Activated CD4-positive, alpha-beta T cell treated with anti-CD3 and anti-CD28 coated beads, Interleukin-2, Interleukin-6, amounts not matched to agents 100 ng/mL and 50 ng/mL, durations not matched to agents 16 hours and 8 hours (primary cell): ENCODE measurements at regions not wholly inside any gene's neighbourhood (a gene's known extent, or its start where the extent isn't known, plus 50 kb on each side); places are given as distances from the start of the nearest gene placed in this dataset.

ENCODE experiments used
- DNase-seq: peaks from one replicate; pipeline ENCODE4 v3.0.0-alpha.2; 2020

DNA sequence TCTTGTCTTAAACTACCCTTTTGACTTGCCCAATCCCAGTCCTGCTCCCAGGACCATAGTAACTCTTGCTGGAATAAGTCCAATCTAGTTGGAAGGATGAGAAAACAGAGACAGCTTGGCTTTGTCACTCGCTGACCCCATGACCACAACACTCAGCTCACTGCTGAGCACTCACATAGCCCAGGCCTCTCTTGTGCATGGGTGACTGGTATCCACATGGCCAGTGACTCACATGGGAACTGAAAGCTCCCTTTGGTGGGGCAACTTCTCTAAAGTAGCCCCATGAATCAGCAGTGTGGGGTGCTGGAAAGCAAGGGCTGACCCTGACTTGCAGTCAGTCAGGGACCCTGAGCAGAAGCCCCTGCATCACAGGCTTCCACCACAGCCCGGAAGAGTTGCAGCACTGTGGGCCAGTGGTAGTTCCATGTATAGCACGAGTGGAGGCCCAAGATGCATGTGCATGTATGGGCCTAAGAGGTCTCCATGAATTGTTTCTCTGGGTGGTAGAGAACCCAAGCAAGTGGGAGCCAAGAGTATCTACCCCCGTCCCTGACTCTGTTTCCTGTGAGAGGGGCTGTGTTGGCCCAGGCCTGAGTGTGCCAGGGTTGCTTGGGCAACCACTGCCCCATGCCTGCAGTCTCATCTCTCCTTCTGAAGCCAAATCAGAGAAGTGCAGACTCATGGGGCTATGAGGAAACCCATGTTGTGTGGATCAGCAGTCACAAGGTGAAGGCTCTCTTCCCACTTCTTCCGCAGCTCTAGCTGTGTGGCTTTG, 62.1 kb upstream of the XCR1 start:
- DNase-seq, result peak; percentile 63

DNA sequence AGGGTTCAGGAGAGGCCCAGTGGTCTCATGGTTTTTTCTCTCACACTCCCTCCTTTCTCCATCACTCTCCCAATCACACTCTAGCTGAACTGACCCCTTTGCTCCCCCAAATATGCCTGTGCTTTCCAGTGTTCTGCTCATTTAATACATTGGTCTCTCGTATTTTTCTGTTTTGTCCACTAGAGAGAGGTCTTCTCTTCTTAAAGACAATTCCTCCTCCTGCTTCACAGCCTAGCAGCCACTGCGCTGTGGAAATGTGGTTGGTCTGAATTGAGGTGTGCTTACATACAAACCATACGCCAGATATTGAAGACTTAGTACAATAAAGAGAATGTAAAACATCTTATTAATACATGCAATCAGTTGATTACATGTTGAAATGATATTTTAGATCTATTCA, 60.6 kb upstream of the XCR1 start:
- no peak for DNase-seq

DNA sequence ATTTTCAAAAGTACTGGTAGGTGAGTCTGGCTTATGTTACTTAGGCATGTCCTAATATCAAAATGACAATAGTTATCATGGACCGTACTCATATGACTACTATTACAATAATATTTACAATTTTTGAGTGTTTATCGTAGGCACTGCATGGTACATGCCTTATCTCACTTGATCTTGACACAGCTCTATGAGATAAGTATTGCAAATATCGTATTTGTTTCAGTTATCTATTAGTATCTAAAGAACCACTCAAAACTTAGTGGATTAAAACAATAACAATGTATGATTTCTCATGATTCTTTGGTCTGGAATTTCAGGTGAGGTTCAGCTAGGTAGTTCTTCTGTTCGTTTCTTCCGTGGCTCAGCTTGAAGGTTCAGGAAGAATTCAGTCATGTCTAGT, 59.7 kb upstream of the XCR1 start:
- DNase-seq, result no peak

DNA sequence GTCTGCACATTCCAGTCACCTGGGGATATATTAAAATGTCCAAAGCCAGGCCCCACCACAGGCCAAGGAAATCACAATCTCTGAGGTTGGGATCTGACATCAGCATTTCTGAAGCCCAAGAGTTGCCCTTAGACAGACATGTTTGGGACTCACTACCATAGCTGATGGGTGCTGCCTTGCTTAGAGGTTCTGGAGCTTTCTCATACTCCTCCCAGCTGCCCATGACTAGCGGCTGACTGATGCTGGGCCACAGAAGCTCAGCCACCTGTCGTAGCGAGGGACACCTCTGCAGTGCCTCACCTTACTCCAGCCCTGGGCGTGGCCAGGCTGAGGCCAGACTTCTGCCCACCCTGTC, 58.8 kb upstream of the XCR1 start:
- no peak for DNase-seq

GRCh38 chr3:46085421-46086082, 58.3 kb upstream of the XCR1 start:
- no peak for DNase-seq

DNA sequence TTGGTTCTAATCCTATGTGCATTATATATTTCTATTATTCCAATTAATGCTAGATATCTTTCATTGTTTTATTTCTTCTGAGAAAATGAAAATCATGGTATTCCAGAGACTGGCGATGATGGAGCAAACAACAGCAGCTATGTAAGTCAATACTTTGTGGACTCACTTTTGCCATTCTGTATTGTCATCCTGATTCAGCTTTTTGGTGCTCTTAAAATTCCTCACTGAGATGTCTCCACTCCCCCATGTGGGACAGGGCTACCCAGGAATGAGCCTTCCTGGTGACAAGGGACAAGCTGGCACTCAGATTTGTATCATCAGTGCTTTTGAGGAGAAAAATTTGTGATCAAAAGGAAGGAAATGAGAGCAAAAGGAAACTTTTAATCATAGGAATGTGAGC, 56.7 kb upstream of the XCR1 start:
- no peak for DNase-seq

DNA sequence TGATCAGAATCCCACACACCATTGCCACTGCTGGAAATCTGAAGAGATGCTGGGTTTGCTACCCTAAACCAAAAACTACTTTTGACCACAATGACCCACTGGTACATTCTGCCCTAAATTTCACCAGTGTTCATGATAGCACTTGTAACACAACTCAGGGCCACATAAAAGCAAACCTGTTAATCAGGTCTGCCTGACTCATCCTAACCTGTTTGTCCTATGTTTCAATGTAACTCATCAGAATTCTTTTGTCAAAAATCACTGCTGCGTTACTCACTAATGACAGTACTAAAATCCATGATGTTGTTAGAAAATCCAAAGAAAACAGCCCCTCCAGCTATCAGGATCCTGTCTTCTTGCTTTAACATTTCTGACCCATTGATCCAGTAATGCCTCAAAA, 55.6 kb upstream of the XCR1 start:
- DNase-seq, result no peak

GRCh38 chr3:46082021-46082420, 54.7 kb upstream of the XCR1 start:
- no peak for DNase-seq

DNA sequence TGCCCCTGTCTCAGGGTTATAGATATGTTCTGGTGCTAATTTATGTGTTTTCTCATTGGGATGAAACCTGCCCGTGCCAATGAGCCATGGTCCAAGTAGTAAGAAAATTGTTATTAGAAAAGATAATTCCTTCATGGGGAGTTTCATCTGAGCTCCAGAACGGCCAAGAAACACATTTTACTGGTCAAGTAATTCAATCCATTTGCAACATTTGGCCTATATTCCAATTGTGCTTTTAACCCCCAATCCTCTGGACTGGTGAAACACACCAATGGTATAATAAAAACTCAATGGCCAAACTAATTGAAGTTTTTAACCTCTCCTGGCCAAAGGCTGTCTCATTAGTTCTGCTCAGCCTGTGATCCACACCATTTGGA, 53.7 kb upstream of the XCR1 start:
- no peak for DNase-seq

- DNase-seq, result no peak
Observed at GRCh38 chr3:46080124-46080968, 53.1 kb upstream of the XCR1 start.

GRCh38 chr3:46078712-46079400, 51.6 kb upstream of the XCR1 start:
- peak; percentile 93 for DNase-seq
